ENCODE measurements at regions not wholly inside any gene's neighbourhood (a gene's known extent, or its start where the extent isn't known, plus 50 kb on each side); places are given as distances from the start of the nearest gene placed in this dataset.

DNA sequence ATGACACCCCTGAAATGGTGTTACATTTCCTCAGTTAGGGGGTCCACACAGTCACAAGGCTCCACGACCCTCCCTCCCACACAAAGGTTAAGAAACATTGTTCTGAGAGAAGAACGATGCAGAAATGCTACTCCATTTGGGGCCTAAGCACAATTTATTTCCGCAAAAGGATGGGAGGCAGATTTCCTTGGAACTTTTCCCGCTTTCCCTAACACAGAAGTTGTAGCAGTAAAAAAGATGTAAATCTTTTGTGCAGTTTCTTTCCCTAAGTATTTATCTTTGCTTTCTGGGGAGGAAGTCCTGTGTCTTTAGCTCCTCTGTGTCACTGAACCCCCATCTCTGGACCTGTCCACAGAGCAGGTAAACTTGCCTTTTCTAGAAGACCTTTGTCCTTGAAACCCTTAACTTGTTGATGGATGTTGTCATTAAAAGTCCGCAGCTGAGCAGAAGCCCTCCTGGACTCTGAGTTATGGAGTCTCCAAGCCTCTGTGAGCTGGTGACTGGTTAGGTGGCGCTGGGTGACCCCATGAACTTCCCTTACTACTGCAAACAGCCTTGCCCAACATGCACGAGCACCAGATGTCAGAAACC, 67.2 kb upstream of the SHISA3 start:
- DNase-seq (ENCODE audit: low spot score in 2 of 2) = no peak
- TF ChIP-seq POLR2A (IDR thresholded peaks at IDR 0.05) (no peak), EP300 (IDR thresholded peaks at IDR 0.05) (no peak)
- TF ChIP-seq, protein P1, sequence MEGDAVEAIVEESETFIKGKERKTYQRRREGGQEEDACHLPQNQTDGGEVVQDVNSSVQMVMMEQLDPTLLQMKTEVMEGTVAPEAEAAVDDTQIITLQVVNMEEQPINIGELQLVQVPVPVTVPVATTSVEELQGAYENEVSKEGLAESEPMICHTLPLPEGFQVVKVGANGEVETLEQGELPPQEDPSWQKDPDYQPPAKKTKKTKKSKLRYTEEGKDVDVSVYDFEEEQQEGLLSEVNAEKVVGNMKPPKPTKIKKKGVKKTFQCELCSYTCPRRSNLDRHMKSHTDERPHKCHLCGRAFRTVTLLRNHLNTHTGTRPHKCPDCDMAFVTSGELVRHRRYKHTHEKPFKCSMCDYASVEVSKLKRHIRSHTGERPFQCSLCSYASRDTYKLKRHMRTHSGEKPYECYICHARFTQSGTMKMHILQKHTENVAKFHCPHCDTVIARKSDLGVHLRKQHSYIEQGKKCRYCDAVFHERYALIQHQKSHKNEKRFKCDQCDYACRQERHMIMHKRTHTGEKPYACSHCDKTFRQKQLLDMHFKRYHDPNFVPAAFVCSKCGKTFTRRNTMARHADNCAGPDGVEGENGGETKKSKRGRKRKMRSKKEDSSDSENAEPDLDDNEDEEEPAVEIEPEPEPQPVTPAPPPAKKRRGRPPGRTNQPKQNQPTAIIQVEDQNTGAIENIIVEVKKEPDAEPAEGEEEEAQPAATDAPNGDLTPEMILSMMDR (IDR thresholded peaks at IDR 0.05) = no peak
- Histone ChIP-seq H3K4me1 (peaks cover 0 to 5% (median 0%) of the 10 kb centered on the region in 4 donors), H3K4me3 (no peak overlapping the region), H3K27me3 (no peaks in the 10 kb centered on the region), H3K27ac (peak overlapping the region in 1 of 4 donors; percentile 47), H3K36me3 (no peaks in the 10 kb centered on the region), H3K9me3 (no peaks in the 10 kb centered on the region)
- 76 to 87% methylated on average over 7 of the region's 7 CpGs for WGBS, 2 donors

DNA sequence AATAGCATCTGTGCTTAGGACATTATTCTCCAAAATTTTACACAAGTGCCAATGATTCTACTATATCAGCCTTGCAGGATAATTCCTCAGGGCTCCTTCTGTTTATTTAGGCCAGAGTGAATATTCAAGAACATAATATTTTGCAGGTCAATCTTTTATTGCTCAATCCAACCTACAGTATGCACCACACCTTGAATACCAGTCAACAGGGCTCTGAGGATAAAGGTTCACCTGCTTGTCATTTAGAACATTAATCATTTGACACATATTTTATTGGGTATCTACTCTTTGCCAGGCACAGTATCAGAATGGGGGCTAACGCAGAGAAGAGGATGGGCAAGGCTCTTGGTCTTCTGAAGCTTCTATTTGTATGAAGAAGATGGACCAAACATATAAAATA, 66.2 kb upstream of the SHISA3 start:
- Histone ChIP-seq H3K27ac (peak overlapping the region in 1 of 4 donors; percentile 68), H3K36me3 (no peaks in the 10 kb centered on the region), H3K4me3 (no peak overlapping the region), H3K4me1 (peaks cover 0 to 10% (median 0%) of the 10 kb centered on the region in 4 donors), H3K9me3 (no peaks in the 10 kb centered on the region), H3K27me3 (no peaks in the 10 kb centered on the region)
- TF ChIP-seq, protein P1 (IDR thresholded peaks at IDR 0.05) = no peak
- TF ChIP-seq POLR2A (IDR thresholded peaks at IDR 0.05) (no peak), EP300 (IDR thresholded peaks at IDR 0.05) (no peak)
- WGBS, 2 donors = 85 to 95% methylated on average over 1 of the region's 1 CpG
- DNase-seq (ENCODE audit: low spot score in 2 of 2) = no peak

DNA sequence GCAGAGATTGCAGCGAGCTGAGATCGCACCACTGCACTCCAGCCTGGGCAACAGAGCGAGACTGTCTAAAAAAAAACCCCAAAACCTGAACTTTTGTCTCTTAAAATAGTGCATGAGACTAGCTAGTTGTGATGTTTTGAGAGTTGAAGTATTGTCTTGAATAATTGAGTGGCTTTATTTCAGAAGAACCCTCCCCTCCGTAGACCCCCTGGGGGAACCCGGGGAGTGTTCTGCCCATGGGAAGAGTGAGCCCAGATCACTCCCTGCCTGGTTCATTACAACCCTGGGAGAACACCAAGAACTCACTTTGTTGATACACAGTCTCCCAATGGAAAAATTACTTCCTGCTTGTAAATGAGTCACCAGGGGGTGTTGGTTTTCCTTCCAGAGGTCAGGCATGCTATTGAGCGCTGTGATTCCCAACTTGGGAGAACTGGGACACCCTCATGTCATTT, 65.3 kb upstream of the SHISA3 start:
- H3K9me3 ChIP-seq = no peaks in the 10 kb centered on the region
- peak overlapping the region in 2 of 4 donors; percentile 68 to 84 for H3K27ac ChIP-seq
- H3K4me1 ChIP-seq = peaks cover 0 to 10% (median 0%) of the 10 kb centered on the region in 4 donors
- TF ChIP-seq POLR2A (IDR thresholded peaks at IDR 0.05) = no peak
- TF ChIP-seq EP300 (IDR thresholded peaks at IDR 0.05) = peak in 1 of 2 donors; percentile 79
- H3K4me3 ChIP-seq = no peak overlapping the region
- 65 to 74% methylated on average over 6 of the region's 6 CpGs for whole genome bisulfite sequencing, 2 donors
- H3K27me3 ChIP-seq = no peaks in the 10 kb centered on the region
- H3K36me3 ChIP-seq = no peaks in the 10 kb centered on the region
- peak; percentile 39 to 68 for DNase-seq (ENCODE audit: low spot score in 2 of 2)

DNA sequence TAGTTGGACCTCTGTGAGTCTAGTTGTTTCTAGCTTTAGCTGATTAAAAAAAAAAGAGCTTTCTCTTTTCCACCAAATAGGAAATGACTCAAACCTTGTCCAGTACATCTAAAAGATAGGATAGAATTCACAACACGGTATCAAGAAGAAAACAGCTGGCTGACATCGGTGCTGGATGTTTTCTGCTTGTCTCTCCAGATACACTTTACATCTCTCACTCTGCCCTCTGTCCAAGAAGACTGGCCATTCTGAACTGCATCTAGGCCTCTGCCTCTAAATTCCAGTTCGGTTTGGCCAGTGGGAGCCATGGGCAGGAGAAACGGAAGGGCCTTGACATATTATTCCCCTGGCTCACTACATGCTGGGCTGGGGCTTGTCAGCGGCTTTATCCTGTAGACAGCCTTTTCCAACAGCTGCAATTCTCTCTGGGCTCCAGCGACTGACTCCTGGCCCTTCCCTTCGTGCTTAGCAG, 57.3 kb upstream of the SHISA3 start:
- Histone ChIP-seq H3K4me1 (peaks cover 0 to 24% (median 0%) of the 10 kb centered on the region in 4 donors), H3K36me3 (no peaks in the 10 kb centered on the region), H3K9me3 (no peaks in the 10 kb centered on the region), H3K27me3 (no peaks in the 10 kb centered on the region), H3K27ac (peak overlapping the region in 2 of 4 donors; percentile 37 to 63), H3K4me3 (no peak overlapping the region)
- 31 to 32% methylated on average over 7 of the region's 7 CpGs for WGBS, 2 donors
- no peak for DNase-seq (ENCODE audit: low spot score in 2 of 2)
- TF ChIP-seq EP300 (IDR thresholded peaks at IDR 0.05) = no peak
- TF ChIP-seq, protein P1 (IDR thresholded peaks at IDR 0.05) = no peak
- no peak for TF ChIP-seq POLR2A (IDR thresholded peaks at IDR 0.05)

DNA sequence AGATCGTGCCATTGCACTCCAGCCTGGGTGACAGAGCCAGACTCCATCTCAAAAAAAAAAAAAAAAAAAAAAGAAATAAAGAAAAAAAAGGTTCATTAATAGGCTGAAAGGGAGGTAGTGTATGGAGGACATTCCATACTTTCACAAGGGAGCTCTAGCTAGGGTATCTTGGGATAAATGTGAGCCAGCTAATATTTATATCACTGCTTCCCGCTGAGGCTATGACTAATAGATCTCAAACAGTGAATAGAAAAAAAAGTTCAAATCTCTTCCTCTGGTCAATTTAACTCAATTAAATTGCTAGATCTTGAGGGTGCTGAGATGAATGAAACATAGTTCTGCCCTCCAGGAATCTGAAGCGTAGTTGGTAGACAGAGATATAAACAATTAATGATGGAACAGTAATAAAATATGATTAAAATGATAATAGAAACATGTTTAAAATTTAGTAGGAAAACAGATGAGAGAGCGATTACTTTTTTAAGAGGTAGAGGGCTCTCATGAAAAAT, 55.7 kb upstream of the SHISA3 start:
- 84 to 90% methylated on average over 4 of the region's 4 CpGs for WGBS, 2 donors
- Histone ChIP-seq H3K27me3 (no peaks in the 10 kb centered on the region), H3K36me3 (no peaks in the 10 kb centered on the region), H3K9me3 (no peaks in the 10 kb centered on the region), H3K27ac (no peak overlapping the region), H3K4me3 (no peak overlapping the region), H3K4me1 (peaks cover 0 to 19% (median 0%) of the 10 kb centered on the region in 4 donors)
- DNase-seq (ENCODE audit: low spot score in 2 of 2) = no peak
- TF ChIP-seq, protein P1 (IDR thresholded peaks at IDR 0.05) = no peak

Measured in tibial nerve (tissue), 4 donors.